ENCODE measurements at regions not wholly inside any gene's neighbourhood (a gene's known extent, or its start where the extent isn't known, plus 50 kb on each side); places are given as distances from the start of the nearest gene placed in this dataset.

DNA sequence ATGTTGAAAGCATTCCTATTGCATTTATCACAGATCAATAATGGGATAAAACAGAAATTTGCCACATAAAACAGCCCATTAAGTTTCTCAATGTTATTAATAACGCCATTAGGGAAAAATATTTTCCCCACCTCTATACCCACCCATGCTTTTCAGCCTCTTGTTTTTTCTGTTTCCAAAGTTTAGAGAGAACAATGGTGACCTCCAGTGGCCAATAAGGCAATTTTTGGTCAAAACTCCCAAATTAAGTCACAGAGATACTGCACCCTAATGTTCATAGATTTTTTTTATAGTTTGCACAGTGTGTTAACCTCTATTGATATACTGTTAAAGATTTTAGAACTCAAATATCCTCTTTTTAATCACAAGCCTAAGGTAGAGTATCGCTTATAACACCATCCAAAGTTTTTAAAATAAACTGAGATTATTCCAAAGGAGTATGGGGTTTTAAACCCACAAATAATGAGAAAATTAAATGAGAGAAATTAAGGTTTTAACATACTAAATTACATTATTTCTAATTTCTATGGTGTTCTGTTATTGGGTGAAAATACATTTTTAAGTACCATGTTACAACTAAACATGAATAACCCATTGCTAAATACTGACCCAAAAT, 184.7 kb upstream of the DCN start:
- Histone ChIP-seq H3K36me3 (no peaks in the 10 kb centered on the region), H3K27me3 (replicated peaks; ENCODE audit: insufficient read depth) (no peaks in the 10 kb centered on the region), H3K4me3 (no peak overlapping the region), H3K9me3 (no peaks in the 10 kb centered on the region), H3K27ac (no peak overlapping the region), H3K4me1 (replicated peaks) (no peaks in the 10 kb centered on the region)
- DNase-seq (ENCODE audit: low spot score): no peak
- intact Hi-C loops (cut with DNase I): no loop called here
- WGBS: 63% methylated on average over 2 of the region's 2 CpGs
- TF ChIP-seq POLR2A (IDR thresholded peaks at IDR 0.05) (no peak), CTCF (IDR thresholded peaks at IDR 0.05) (peak in 1 of 4 experiments; percentile 28)

- Histone ChIP-seq H3K27me3 (replicated peaks; ENCODE audit: insufficient read depth) (no peaks in the 10 kb centered on the region), H3K9me3 (no peaks in the 10 kb centered on the region), H3K4me3 (no peak overlapping the region), H3K36me3 (no peaks in the 10 kb centered on the region), H3K4me1 (replicated peaks) (no peaks in the 10 kb centered on the region), H3K27ac (no peak overlapping the region)
- TF ChIP-seq POLR2A (IDR thresholded peaks at IDR 0.05): no peak
- TF ChIP-seq CTCF (IDR thresholded peaks at IDR 0.05): no peak
- TF ChIP-seq POLR2AphosphoS5 (IDR thresholded peaks at IDR 0.05): no peak
- intact Hi-C loops (cut with DNase I): loop anchor here (5.0 kb wide), 2 partner anchors 1208 to 1288 kb away; no protein-coding TSS in a partner anchor
- DNase-seq (ENCODE audit: low spot score): no peak
- 82% methylated on average over 5 of the region's 5 CpGs for WGBS
Observed at GRCh38 chr12:91364471-91365184, 182.0 kb upstream of the DCN start.

GRCh38 chr12:91361864-91362263, 179.2 kb upstream of the DCN start:
- no peaks in the 10 kb centered on the region for H3K4me1 ChIP-seq (replicated peaks)
- TF ChIP-seq CTCF (IDR thresholded peaks at IDR 0.05) (peak; percentile 68 to 84 (median 78)), POLR2AphosphoS5 (IDR thresholded peaks at IDR 0.05) (no peak), POLR2A (IDR thresholded peaks at IDR 0.05) (no peak)
- no peak overlapping the region for H3K4me3 ChIP-seq
- intact Hi-C loops (cut with DNase I): loop anchor here (5.0 kb wide), 2 partner anchors 1210 to 1290 kb away; no protein-coding TSS in a partner anchor
- H3K36me3 ChIP-seq: no peaks in the 10 kb centered on the region
- no peak for DNase-seq (ENCODE audit: low spot score)
- no peaks in the 10 kb centered on the region for H3K27me3 ChIP-seq (replicated peaks; ENCODE audit: insufficient read depth)
- H3K9me3 ChIP-seq: no peaks in the 10 kb centered on the region
- H3K27ac ChIP-seq: no peak overlapping the region
- WGBS: 20% methylated on average over 5 of the region's 5 CpGs

- Histone ChIP-seq H3K27me3 (replicated peaks; ENCODE audit: insufficient read depth) (no peaks in the 10 kb centered on the region), H3K9me3 (no peaks in the 10 kb centered on the region), H3K27ac (no peak overlapping the region), H3K4me3 (no peak overlapping the region), H3K36me3 (no peaks in the 10 kb centered on the region), H3K4me1 (replicated peaks) (no peaks in the 10 kb centered on the region)
- WGBS: 67% methylated on average over 2 of the region's 2 CpGs
- TF ChIP-seq POLR2A (IDR thresholded peaks at IDR 0.05): no peak
- TF ChIP-seq POLR2AphosphoS5 (IDR thresholded peaks at IDR 0.05): no peak
- no peak for TF ChIP-seq CTCF (IDR thresholded peaks at IDR 0.05)
- DNase-seq (ENCODE audit: low spot score): no peak
- intact Hi-C loops (cut with DNase I): loop anchor here (5.0 kb wide), 2 partner anchors 180 to 380 kb away; no protein-coding TSS in a partner anchor
Observed at GRCh38 chr12:91357381-91357780, 174.8 kb upstream of the DCN start.
